ENCODE measurements at regions not wholly inside any gene's neighbourhood (a gene's known extent, or its start where the extent isn't known, plus 50 kb on each side); places are given as distances from the start of the nearest gene placed in this dataset.

DNA sequence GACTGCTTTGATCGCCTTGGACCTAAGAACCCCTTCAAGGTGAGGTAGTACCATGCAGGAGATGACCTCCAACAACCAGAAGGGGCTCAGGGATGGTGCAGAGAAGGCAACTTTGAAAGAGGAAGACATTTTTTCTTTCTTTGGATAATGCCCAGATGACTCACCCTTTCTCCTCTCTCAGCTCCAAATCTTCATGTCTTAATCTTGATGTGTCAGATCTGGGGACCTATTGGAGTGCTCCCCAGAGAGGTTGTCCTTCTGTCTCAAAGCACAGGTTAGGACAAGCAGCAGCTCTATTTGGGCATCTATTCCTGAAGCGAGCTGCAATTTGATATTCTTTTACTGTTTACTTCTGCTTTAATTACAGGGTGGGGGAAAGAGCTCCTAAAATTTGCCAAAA is 229.9 kb upstream of the MAP3K1 start:
- Histone ChIP-seq H3K27me3 (ENCODE audit: control insufficient read depth, insufficient read depth, low read length, poor library complexity, severe bottlenecking) (no peaks in the 10 kb centered on the region), H3K27ac (ENCODE audit: insufficient read depth, low read depth, low read length, poor library complexity, severe bottlenecking) (no peak overlapping the region), H3K4me1 (ENCODE audit: control insufficient read depth, insufficient read depth, low read length) (peaks cover 9% of the 10 kb centered on the region), H3K9me3 (ENCODE audit: control insufficient read depth, low read length) (no peaks in the 10 kb centered on the region), H3K4me3 (ENCODE audit: insufficient read depth, low read depth, low read length) (no peak overlapping the region), H3K36me3 (ENCODE audit: control insufficient read depth, insufficient read depth, low read length) (no peaks in the 10 kb centered on the region)
- WGBS, 2 experiments = 94 to 96% methylated on average over 2 of the region's 2 CpGs

DNA sequence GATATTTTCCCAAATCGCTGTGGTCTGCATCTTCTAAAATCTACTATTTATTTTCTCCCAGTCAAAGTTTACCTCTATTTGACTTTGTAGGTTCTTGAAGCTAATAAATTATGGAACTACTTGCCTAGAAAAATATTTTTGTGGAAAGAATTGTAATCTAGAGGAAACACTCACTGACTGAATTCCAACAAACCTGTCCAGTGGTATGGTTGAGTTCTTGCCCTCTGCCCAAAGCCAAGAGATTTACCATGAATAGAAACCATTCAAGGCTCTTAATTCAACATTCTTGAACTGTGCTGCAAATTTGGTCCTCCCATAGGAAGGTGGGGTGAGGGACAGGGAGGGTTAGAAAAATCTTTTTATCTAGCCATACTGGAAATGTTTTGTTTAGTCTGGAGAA is 233.9 kb upstream of the MAP3K1 start:
- Histone ChIP-seq H3K27me3 (ENCODE audit: control insufficient read depth, insufficient read depth, low read length, poor library complexity, severe bottlenecking) (no peaks in the 10 kb centered on the region), H3K9me3 (ENCODE audit: control insufficient read depth, low read length) (no peaks in the 10 kb centered on the region), H3K4me3 (ENCODE audit: insufficient read depth, low read depth, low read length) (no peak overlapping the region), H3K36me3 (ENCODE audit: control insufficient read depth, insufficient read depth, low read length) (no peaks in the 10 kb centered on the region), H3K4me1 (ENCODE audit: control insufficient read depth, insufficient read depth, low read length) (peaks cover 9% of the 10 kb centered on the region), H3K27ac (ENCODE audit: insufficient read depth, low read depth, low read length, poor library complexity, severe bottlenecking) (no peak overlapping the region)
- WGBS, 2 experiments = 100% methylated on average over 1 of the region's 1 CpG; no CpG with 5 or more reads in 1 of the 2 experiments

DNA sequence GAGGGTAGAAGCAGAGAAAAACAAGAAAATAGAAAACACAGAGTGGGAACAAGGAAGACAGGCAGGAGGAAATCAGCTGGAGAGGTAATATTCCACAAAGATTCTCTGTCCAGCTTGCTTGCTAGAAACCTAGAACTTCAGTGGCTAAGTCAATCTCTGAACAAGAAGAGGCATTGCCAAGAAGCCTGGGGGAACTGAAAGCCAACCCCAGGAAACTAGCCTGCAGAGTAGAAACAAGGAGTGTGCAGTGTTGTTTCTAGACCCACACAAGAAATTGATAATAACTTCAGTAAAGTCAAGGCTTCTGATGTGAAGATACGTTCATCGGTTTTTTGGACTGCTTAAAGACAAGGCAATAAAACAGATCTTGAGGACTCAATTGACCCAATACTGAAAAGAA is 234.5 kb upstream of the MAP3K1 start:
- WGBS, 2 experiments = 92 to 100% methylated on average over 2 of the region's 2 CpGs
- Histone ChIP-seq H3K9me3 (ENCODE audit: control insufficient read depth, low read length) (no peaks in the 10 kb centered on the region), H3K4me3 (ENCODE audit: insufficient read depth, low read depth, low read length) (no peak overlapping the region), H3K27ac (ENCODE audit: insufficient read depth, low read depth, low read length, poor library complexity, severe bottlenecking) (no peak overlapping the region), H3K36me3 (ENCODE audit: control insufficient read depth, insufficient read depth, low read length) (no peaks in the 10 kb centered on the region), H3K27me3 (ENCODE audit: control insufficient read depth, insufficient read depth, low read length, poor library complexity, severe bottlenecking) (no peaks in the 10 kb centered on the region), H3K4me1 (ENCODE audit: control insufficient read depth, insufficient read depth, low read length) (peaks cover 3% of the 10 kb centered on the region)

DNA sequence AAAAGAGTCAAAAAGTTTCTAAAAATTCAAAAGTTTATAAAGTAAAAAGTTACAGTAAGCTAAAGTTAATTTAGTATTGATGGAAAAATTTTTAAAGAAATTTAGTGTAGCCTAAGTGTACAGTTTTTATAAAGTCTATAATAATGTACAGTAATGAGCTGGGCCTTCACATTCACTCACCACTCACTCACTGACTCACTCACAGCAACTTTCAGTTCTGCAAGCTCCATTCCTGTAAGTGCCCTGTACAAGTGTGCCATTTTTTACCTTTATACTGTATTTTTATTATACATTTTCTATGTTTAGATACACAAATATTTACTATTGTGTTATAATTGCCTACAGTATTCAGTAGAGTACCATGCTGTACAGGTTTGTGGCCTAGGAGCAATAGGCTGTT is 239.5 kb upstream of the MAP3K1 start:
- Histone ChIP-seq H3K9me3 (ENCODE audit: control insufficient read depth, low read length) (no peaks in the 10 kb centered on the region), H3K27me3 (ENCODE audit: control insufficient read depth, insufficient read depth, low read length, poor library complexity, severe bottlenecking) (no peaks in the 10 kb centered on the region), H3K4me3 (ENCODE audit: insufficient read depth, low read depth, low read length) (no peak overlapping the region), H3K27ac (ENCODE audit: insufficient read depth, low read depth, low read length, poor library complexity, severe bottlenecking) (no peak overlapping the region), H3K36me3 (ENCODE audit: control insufficient read depth, insufficient read depth, low read length) (no peaks in the 10 kb centered on the region), H3K4me1 (ENCODE audit: control insufficient read depth, insufficient read depth, low read length) (no peaks in the 10 kb centered on the region)

DNA sequence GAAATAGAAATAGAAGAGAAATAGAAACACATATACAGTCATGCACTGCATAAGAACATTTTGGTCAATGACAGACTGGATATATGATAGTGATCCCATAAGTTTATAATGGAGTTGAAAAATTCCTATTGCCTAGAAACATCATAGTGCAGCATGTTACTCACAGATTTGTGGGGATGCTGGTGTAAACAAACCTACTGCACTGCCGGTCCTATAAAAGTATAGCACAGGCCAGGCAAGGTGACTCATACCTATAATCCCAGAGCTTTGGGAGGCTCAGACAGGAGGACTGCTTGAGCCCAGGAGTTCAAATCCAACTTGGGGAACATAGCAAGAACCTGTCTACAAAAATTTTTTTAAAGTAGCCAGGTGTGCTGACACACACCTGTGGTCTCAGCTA is 240.6 kb upstream of the MAP3K1 start:
- no peaks in the 10 kb centered on the region for H3K9me3 ChIP-seq (ENCODE audit: control insufficient read depth, low read length)
- no peak overlapping the region for H3K27ac ChIP-seq (ENCODE audit: insufficient read depth, low read depth, low read length, poor library complexity, severe bottlenecking)
- H3K27me3 ChIP-seq (ENCODE audit: control insufficient read depth, insufficient read depth, low read length, poor library complexity, severe bottlenecking) = no peaks in the 10 kb centered on the region
- H3K36me3 ChIP-seq (ENCODE audit: control insufficient read depth, insufficient read depth, low read length) = no peaks in the 10 kb centered on the region
- WGBS, 2 experiments = 86 to 95% methylated on average over 1 of the region's 1 CpG
- H3K4me3 ChIP-seq (ENCODE audit: insufficient read depth, low read depth, low read length) = no peak overlapping the region
- no peaks in the 10 kb centered on the region for H3K4me1 ChIP-seq (ENCODE audit: control insufficient read depth, insufficient read depth, low read length)

DNA sequence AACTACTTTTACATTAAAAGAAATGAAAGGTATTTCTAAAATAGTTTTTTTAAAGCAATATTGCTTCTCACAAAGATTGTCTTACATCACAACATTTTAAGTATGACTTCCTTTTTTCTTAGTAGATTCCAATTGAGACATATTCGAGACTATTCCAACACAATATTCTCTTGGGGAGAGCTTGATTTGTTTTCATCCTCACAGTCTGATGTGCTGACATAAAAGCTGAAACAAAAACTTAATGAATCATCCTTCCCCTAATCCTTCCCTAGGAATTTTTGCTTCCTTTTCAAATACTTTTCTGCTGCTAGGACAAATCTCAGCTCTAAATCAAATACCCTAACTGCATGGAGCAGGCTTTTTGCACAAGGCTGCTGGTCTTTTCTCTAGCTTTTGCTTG is 245.8 kb upstream of the MAP3K1 start:
- Histone ChIP-seq H3K4me3 (ENCODE audit: insufficient read depth, low read depth, low read length) (no peak overlapping the region), H3K27me3 (ENCODE audit: control insufficient read depth, insufficient read depth, low read length, poor library complexity, severe bottlenecking) (no peaks in the 10 kb centered on the region), H3K36me3 (ENCODE audit: control insufficient read depth, insufficient read depth, low read length) (no peaks in the 10 kb centered on the region), H3K9me3 (ENCODE audit: control insufficient read depth, low read length) (no peaks in the 10 kb centered on the region), H3K4me1 (ENCODE audit: control insufficient read depth, insufficient read depth, low read length) (no peaks in the 10 kb centered on the region), H3K27ac (ENCODE audit: insufficient read depth, low read depth, low read length, poor library complexity, severe bottlenecking) (no peak overlapping the region)
- 89 to 94% methylated on average over 1 of the region's 1 CpG for WGBS, 2 experiments

DNA sequence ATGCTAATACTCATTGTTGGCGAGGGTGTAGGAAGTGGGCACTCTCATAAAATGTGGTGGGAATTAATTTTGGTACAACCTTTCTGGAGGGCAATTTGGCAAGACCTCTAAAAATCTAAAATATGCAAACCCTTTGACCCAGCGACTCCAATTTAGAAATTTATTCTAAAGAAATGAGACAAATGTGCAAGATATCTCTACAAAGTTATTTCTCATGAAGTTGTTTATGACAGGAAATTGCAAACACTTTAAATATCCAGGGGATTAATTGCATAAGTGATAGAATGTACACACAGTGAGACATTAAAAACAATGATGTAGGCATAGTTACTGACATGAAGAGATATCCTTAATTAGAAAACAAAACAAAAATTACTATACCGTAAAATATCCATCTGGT is 246.3 kb upstream of the MAP3K1 start:
- no peak overlapping the region for H3K27ac ChIP-seq (ENCODE audit: insufficient read depth, low read depth, low read length, poor library complexity, severe bottlenecking)
- H3K4me1 ChIP-seq (ENCODE audit: control insufficient read depth, insufficient read depth, low read length) = no peaks in the 10 kb centered on the region
- H3K36me3 ChIP-seq (ENCODE audit: control insufficient read depth, insufficient read depth, low read length) = no peaks in the 10 kb centered on the region
- H3K27me3 ChIP-seq (ENCODE audit: control insufficient read depth, insufficient read depth, low read length, poor library complexity, severe bottlenecking) = no peaks in the 10 kb centered on the region
- H3K9me3 ChIP-seq (ENCODE audit: control insufficient read depth, low read length) = no peaks in the 10 kb centered on the region
- 90 to 92% methylated on average over 1 to 2 of the region's 3 CpGs for WGBS, 2 experiments
- no peak overlapping the region for H3K4me3 ChIP-seq (ENCODE audit: insufficient read depth, low read depth, low read length)

DNA sequence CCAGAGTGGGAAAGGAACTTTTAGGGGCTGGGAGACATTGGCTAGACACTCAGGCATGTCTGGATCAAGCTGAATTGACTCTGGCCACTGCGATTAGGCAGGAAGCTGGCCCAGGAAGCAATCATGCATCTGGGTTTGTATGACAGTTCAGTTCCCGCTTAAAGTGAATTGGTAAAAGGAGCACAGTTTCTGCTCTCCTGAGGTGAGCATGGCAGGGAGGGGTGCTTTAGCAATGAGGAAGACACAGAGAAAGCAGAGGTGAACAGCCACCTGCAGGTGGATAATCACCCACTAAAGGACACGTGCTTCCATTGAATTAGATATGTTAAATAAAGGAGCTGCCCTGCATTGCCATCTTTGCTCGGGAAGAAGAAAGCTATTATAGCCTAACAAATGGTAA is 248.1 kb upstream of the MAP3K1 start:
- 79 to 80% methylated on average over 4 of the region's 4 CpGs for WGBS, 2 experiments
- H3K9me3 ChIP-seq (ENCODE audit: control insufficient read depth, low read length) = no peaks in the 10 kb centered on the region
- H3K36me3 ChIP-seq (ENCODE audit: control insufficient read depth, insufficient read depth, low read length) = no peaks in the 10 kb centered on the region
- H3K4me1 ChIP-seq (ENCODE audit: control insufficient read depth, insufficient read depth, low read length) = no peaks in the 10 kb centered on the region
- H3K27me3 ChIP-seq (ENCODE audit: control insufficient read depth, insufficient read depth, low read length, poor library complexity, severe bottlenecking) = no peaks in the 10 kb centered on the region
- no peak overlapping the region for H3K4me3 ChIP-seq (ENCODE audit: insufficient read depth, low read depth, low read length)
- no peak overlapping the region for H3K27ac ChIP-seq (ENCODE audit: insufficient read depth, low read depth, low read length, poor library complexity, severe bottlenecking)

DNA sequence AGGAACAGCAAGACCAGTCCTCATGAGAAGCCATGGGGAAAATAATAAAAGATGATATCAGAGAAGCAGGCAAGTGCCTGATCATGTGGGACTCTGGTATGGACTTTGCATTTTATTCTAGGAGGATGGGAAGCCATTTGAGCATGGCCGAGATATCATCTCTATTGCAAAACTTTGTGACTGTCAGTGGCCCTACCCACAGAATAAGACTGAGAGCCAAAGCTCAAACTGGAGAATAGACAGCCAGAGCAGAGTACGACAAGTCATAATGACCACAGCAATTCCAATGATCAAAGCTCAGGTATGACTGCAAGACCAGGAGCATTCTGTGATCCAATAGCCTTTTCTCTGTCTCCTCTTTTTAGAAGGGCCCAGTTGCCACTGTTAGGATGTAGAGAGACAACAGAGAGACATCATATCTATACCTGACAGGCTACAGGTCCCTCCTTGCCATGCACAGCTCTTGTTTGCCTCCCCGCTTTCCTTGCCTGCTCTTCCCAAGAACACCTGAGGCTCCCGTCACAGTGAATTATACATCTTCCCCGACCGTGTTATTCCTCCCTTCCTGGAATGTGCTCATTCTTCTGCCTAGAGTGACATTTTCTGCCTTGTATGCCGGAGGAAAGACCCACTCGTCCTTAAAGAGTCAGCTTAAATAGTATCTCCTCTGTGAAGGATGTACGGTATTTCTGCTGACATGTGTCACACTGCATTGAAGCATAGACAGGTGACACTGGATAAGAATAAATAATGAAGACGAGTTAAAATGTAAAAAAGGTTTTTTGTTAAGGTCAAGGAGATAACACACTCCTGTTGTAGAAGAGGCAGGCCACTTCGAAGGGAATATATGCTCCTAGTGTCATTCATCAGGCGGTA is 248.7 kb upstream of the MAP3K1 start:
- no peaks in the 10 kb centered on the region for H3K4me1 ChIP-seq (ENCODE audit: control insufficient read depth, insufficient read depth, low read length)
- 92 to 93% methylated on average over 12 of the region's 12 CpGs for WGBS, 2 experiments
- no peak overlapping the region for H3K4me3 ChIP-seq (ENCODE audit: insufficient read depth, low read depth, low read length)
- no peaks in the 10 kb centered on the region for H3K36me3 ChIP-seq (ENCODE audit: control insufficient read depth, insufficient read depth, low read length)
- no peaks in the 10 kb centered on the region for H3K27me3 ChIP-seq (ENCODE audit: control insufficient read depth, insufficient read depth, low read length, poor library complexity, severe bottlenecking)
- H3K27ac ChIP-seq (ENCODE audit: insufficient read depth, low read depth, low read length, poor library complexity, severe bottlenecking) = no peak overlapping the region
- no peaks in the 10 kb centered on the region for H3K9me3 ChIP-seq (ENCODE audit: control insufficient read depth, low read length)

DNA sequence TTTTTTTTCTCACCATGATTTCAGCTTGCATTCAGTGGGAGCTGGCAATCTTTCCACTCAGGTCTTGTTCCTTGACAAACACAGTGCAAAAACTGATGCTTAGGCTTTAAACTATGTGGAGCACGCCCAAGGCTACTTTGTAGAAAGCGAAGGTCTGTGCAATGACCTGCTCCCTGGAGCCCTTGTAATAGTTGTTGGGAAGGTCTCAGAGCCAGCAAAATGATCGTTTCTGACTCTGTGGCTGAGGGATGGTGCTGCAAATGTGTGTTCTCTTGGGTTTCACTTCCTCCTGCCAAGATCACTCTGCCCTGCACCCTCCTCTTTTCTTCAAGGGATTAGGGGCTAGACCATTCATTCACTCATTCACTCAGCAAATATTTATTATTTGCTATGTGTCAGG is 249.7 kb upstream of the MAP3K1 start:
- Histone ChIP-seq H3K36me3 (ENCODE audit: control insufficient read depth, insufficient read depth, low read length) (no peaks in the 10 kb centered on the region), H3K4me1 (ENCODE audit: control insufficient read depth, insufficient read depth, low read length) (no peaks in the 10 kb centered on the region), H3K27me3 (ENCODE audit: control insufficient read depth, insufficient read depth, low read length, poor library complexity, severe bottlenecking) (no peaks in the 10 kb centered on the region), H3K4me3 (ENCODE audit: insufficient read depth, low read depth, low read length) (no peak overlapping the region), H3K9me3 (ENCODE audit: control insufficient read depth, low read length) (no peaks in the 10 kb centered on the region), H3K27ac (ENCODE audit: insufficient read depth, low read depth, low read length, poor library complexity, severe bottlenecking) (no peak overlapping the region)
- 57 to 60% methylated on average over 3 of the region's 3 CpGs for WGBS, 2 experiments

DNA sequence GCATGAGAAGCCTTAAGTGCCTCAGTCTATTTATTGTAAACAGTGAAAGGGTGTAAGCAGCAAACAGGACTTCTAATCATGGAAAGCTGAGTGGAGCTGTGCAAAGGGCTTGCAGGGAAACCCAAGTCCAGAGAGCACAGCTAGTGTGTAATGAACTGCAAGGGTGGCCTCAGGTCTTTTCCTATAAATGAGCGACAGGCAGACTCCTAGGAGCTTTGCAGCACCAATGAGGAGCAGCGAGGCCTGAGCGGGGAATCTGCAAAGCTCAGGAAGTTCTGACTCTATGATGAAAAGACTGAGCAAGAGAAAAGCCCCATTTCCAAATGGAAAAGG is 250.1 kb upstream of the MAP3K1 start:
- no peak overlapping the region for H3K4me3 ChIP-seq (ENCODE audit: insufficient read depth, low read depth, low read length)
- H3K27me3 ChIP-seq (ENCODE audit: control insufficient read depth, insufficient read depth, low read length, poor library complexity, severe bottlenecking) = no peaks in the 10 kb centered on the region
- H3K9me3 ChIP-seq (ENCODE audit: control insufficient read depth, low read length) = no peaks in the 10 kb centered on the region
- no peak overlapping the region for H3K27ac ChIP-seq (ENCODE audit: insufficient read depth, low read depth, low read length, poor library complexity, severe bottlenecking)
- no peaks in the 10 kb centered on the region for H3K4me1 ChIP-seq (ENCODE audit: control insufficient read depth, insufficient read depth, low read length)
- WGBS, 2 experiments = 59 to 62% methylated on average over 3 of the region's 3 CpGs
- no peaks in the 10 kb centered on the region for H3K36me3 ChIP-seq (ENCODE audit: control insufficient read depth, insufficient read depth, low read length)

Measured in ectodermal cell (in vitro differentiated cells).